GM12878 (cell line): ENCODE measurements at regions not wholly inside any gene's neighbourhood (a gene's known extent, or its start where the extent isn't known, plus 50 kb on each side); places are given as distances from the start of the nearest gene placed in this dataset.

ENCODE experiments used
- ASH2L ChIP-seq: fragments of 300-600, 200-600 bp; sonication (generic); IDR thresholded peaks from 2 replicates; pipeline ENCODE4 v1.6.1; 2017; ENCODE audit warnings: low read depth, mild to moderate bottlenecking, borderline replicate concordance
- CREB1 ChIP-seq: IDR thresholded peaks from 2 replicates; pipeline ENCODE4 v1.6.1; 2012; ENCODE audit warnings: low read depth, mild to moderate bottlenecking, inconsistent platforms
- CREM ChIP-seq: IDR thresholded peaks from 2 replicates; pipeline ENCODE4 v1.6.1; 2014; ENCODE audit warnings: antibody characterized with exemption, low read depth
- CTCF ChIP-seq, 3 experiments: IDR thresholded peaks in 2 of 3; conservative IDR thresholded peaks in 1 of 3; 2 replicates each; pipeline ENCODE4 v1.5.1; 2011; ENCODE audit warnings: low read depth in 3 of 3, low read length in 3 of 3, mild to moderate bottlenecking in 3 of 3, control low read depth in 2 of 3, moderate library complexity in 2 of 3, inconsistent platforms in 1 of 3, mixed read lengths in 1 of 3; ENCODE audit not compliant: control insufficient read depth in 2 of 3, insufficient read depth in 1 of 3; ENCODE audit errors: extremely low read depth in 1 of 3
- JUND ChIP-seq: IDR thresholded peaks from 2 replicates; pipeline ENCODE4 v1.6.1; 2012; ENCODE audit warnings: low read depth, mild to moderate bottlenecking, low read length, improper control_type of control experiment, moderate library complexity
- LARP7 ChIP-seq: fragments of 450-650 bp; IDR thresholded peaks from 2 replicates; pipeline ENCODE4 v1.6.1; 2017; ENCODE audit warnings: mild to moderate bottlenecking
- MAX ChIP-seq: IDR thresholded peaks from 2 replicates; pipeline ENCODE4 v1.6.1; 2012; ENCODE audit warnings: low read depth, low read length, improper control_type of control experiment
- NFXL1 ChIP-seq: fragments of 450-650 bp; IDR thresholded peaks from 2 replicates; pipeline ENCODE4 v1.6.1; 2017; ENCODE audit warnings: antibody characterized with exemption, mild to moderate bottlenecking, borderline replicate concordance
- NFYB ChIP-seq: IDR thresholded peaks from 2 replicates; pipeline ENCODE4 v1.6.1; 2011; ENCODE audit warnings: low read depth, mild to moderate bottlenecking, low read length, improper control_type of control experiment, moderate library complexity; ENCODE audit not compliant: insufficient read depth
- POLR2A ChIP-seq: IDR thresholded peaks from 2 replicates; pipeline ENCODE4 v1.6.1; 2011; ENCODE audit warnings: low read depth, mild to moderate bottlenecking, low read length
- SMC3 ChIP-seq: IDR thresholded peaks from 2 replicates; pipeline ENCODE4 v1.6.1; 2011; ENCODE audit warnings: low read length, improper control_type of control experiment, borderline replicate concordance
- ZNF24 ChIP-seq: fragments of 450-650 bp; IDR thresholded peaks from 2 replicates; pipeline ENCODE4 v1.6.1; 2017; ENCODE audit warnings: antibody characterized with exemption, mild to moderate bottlenecking

GRCh38 chr17:14409292-14409691 lies 108.4 kb downstream of the HS3ST3B1 start:
- no peak for TF ChIP-seq CREB1
- TF ChIP-seq POLR2A, result no peak
- no peak for TF ChIP-seq NFYB
- no peak for TF ChIP-seq MAX
- TF ChIP-seq ZNF24, result no peak
- TF ChIP-seq JUND, result no peak
- TF ChIP-seq SMC3, result no peak
- no peak for TF ChIP-seq CTCF (IDR thresholded peaks at IDR 0.05 in 2 of 3, conservative IDR thresholded peaks at IDR 0.05 in 1 of 3; ENCODE audit: control insufficient read depth in 2 of 3, extremely low read depth in 1 of 3, insufficient read depth in 1 of 3, low read depth in 3 of 3, low read length in 3 of 3)
- TF ChIP-seq NFXL1, result no peak
- TF ChIP-seq LARP7, result no peak
- no peak for TF ChIP-seq ASH2L
- TF ChIP-seq CREM, result no peak
